HG03108 (cell line): ENCODE measurements at regions not wholly inside any gene's neighbourhood (a gene's known extent, or its start where the extent isn't known, plus 50 kb on each side); places are given as distances from the start of the nearest gene placed in this dataset.
"Not testable (repeated sequence)": the region's sequence is repeated elsewhere in the genome, so short reads cannot be mapped to it uniquely, and the experiment has no call there.

ENCODE experiments used
- ATAC-seq: cut with Tn5 transposase; IDR thresholded peaks from one replicate; pipeline ENCODE4 v1.9.1; 2021; ENCODE audit warnings: moderate library complexity; ENCODE audit not compliant: unreplicated experiment

DNA sequence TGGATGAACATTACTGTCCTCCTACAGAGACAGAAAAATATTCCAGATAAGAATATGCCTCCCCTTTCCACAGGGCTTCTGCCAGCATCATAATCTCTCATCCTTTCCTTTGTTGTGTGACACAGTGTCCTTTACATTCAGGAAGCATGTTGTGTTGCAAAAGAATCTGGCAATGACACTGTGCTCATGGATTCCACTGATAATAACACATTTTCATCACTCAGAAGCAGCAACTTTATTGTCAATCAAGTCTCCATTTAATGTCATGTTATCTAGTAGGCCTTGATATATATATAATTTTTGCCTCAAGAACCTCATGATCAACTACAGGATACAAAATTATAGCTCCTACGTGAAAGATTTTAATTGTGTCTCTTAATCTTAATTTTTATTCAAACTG lies 833.9 kb downstream of the FSTL5 start:
- ATAC-seq = no peak

DNA sequence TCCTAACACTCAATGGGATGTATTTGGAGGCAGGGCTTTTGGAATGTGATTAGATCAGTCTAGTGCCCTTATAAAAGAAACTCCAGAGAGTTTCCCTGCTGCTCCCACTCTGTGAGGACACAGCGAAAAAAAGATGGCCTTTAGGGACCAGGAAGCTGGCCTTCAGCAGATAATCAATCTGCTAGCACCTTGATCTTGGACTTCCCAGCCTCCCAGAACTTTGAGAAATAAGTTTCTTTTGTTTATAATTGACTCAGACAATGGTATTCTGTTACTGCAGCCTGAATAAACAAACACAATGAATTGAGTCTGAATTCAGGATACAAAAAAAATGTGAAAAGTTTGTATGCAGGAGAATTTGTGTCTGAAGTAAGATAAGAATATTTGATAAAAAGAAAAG lies 842.1 kb downstream of the FSTL5 start:
- no peak for ATAC-seq

DNA sequence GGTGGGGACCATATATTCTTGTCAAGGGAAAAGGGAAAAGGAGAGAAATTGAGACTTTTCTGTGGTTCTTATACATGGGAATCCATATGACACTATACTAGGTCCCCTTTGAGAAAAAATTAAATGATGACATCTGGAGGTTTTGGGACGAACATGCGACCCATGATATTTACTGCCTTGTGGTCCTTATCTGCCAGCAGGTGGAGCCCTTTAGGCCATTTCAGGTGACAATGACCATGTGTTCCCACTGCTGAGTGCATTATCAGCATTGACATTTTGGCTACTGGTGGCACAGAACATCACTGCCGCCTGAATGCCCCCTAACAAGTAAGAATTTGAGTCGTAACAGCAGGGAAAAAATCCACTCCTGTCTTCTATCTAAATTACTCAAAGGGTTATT lies 843.4 kb downstream of the FSTL5 start:
- ATAC-seq = no peak

DNA sequence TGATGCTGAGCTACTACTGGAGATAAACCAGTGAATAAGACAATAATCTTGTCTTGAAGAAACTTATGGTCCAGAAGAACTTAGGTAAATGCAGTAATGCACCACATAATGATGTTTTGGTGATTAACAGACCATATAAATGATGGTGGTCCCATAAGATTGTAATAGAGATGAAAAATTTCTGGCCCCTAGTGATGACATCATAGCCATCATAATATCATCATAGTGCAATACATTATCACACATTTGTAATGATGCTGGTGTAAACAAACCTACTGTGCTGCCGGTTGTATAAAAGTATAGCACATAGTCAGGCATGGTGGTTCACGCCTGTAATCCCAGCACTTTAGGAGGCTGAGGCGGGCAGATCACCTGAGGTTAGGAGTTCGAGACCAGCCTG lies 846.8 kb downstream of the FSTL5 start:
- no peak for ATAC-seq

DNA sequence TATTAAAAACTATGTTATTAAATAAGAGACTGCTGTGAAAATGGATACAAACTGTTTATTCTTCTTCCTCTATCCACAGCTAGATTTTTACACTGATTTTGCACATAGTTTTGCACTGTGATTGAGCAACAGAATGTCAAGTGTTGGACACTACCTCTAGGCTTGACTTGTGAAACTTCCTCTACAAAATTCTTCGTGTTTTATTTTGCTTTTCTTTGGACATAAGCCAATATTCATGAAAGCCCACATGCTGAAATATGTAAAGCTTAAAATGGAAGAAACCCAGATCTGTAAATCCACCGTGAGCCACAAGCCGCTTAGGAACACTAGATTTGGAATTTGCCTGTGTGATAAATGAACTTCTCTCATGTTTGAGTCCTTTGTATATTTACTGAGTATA lies 849.4 kb downstream of the FSTL5 start:
- ATAC-seq = no peak

DNA sequence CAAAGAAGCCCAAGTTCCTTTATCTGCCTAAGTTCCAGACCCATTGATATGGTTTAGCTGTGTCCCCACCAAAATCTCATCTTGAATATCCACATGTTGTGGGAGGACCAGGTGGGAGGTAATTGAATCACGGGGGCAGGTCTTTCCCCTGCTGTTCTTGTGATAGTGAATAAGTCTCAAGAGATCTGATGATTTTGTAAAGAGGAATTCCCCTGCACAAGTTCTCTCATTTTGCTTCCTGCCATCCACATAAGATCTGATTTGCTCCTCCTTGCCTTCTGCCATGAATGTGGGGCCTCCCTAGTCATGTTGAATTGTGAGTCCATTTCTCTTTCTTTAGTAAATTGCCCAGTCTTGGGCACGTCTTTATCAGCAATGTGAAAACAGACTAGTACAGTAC lies 860.2 kb downstream of the FSTL5 start:
- no peak for ATAC-seq

DNA sequence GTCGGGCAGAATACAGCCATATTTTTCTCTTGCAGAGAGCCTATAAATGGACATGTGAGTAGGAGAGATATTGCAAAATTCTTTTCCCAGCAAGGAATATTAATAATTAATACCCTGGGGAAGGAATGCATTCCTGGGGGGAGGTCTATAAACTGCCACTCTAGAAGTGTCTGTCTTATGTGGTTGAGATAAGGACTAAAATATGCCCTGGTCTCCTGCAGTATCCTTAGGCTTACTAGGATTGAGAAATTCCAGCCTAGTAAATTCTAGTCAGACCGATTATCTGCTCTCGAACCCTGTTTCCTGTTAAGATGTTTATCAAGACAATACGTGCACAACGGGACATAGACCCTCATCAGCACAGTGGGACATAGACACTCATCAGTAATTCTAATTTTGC lies 872.6 kb downstream of the FSTL5 start:
- ATAC-seq = no peak

DNA sequence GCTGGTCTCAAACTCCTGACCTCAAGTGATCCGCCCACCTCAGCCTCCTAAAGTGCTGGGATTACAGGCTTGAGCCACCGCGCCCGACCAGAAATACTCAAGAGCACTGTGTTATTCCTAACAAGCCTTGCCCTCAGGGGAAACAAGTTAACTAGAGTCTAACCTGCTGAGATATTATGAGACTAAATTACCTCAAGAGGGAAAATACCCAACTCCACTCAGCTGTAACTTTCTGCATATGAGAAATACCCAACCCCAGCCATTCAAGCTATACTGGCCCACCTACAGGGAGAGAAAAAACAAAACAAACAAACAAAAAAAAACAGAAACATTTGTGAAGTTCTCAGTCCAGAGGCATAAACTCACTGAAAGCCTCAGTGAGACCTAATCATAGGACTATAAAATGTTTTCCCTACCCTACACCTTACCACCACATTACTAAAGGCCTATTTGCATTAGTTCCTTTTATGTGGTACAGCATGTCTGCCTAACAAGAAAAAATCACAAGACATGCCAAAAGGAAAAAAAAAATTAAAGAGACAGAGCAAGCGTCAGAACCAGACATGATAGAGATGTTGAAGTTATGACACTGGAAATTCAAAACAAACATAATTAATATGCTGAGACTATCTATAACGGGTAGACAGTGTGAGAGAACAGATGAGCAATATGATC lies 876.0 kb downstream of the FSTL5 start:
- ATAC-seq = no peak

DNA sequence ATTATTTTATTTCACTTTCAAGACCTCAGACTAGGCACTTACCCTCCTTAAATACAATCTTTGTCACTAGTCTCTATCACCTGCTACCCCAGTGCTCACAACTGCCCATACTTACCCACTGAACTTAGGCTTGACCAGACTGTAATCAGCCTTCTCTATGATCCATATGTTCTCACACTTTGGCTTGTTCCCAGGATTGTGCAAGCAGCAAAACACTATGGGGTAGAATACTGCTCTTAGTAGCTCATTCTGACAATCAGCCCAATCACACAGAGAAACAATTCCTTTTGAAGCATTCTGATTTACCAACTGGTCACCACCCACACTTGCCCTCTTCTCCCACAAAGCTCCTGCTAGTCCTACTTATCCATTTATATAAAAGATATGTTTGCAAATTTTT lies 878.3 kb downstream of the FSTL5 start:
- no peak for ATAC-seq

DNA sequence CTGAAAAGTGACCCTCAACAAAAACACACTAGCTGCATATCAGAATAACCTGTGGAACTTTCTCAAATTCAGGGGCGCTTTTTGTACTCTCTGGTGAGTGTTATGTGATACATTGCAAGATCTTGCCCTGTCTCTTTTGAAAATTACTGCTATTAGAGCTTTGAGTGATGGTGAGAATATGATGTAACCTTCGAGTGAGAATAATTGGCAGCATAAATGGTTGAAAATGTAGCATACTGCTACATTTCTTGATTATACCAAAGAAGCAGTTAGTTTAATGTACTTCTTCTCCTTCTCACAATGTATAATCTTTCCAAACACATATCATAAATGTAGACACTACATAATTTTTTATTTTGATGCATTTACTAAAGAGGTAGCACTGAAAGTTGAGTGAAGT lies 882.9 kb downstream of the FSTL5 start:
- ATAC-seq = no peak

DNA sequence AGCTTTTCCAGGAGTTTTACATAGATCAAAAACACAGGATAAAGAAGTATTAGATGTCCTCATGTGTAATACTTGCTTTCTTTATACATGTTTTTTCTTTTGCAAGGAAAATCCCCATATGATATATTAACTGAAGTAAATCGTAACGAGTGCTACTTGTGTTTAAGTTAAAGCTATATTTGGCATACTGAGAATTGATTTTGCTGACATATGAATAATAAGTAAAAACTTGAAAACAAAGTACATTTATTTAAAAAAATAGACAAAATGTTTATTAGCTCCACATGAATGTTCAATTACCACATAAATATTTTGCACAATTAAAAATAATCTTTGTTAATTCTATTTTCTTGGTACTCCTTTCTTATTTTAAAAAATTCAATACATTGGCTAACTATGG lies 884.7 kb downstream of the FSTL5 start:
- ATAC-seq = no peak

DNA sequence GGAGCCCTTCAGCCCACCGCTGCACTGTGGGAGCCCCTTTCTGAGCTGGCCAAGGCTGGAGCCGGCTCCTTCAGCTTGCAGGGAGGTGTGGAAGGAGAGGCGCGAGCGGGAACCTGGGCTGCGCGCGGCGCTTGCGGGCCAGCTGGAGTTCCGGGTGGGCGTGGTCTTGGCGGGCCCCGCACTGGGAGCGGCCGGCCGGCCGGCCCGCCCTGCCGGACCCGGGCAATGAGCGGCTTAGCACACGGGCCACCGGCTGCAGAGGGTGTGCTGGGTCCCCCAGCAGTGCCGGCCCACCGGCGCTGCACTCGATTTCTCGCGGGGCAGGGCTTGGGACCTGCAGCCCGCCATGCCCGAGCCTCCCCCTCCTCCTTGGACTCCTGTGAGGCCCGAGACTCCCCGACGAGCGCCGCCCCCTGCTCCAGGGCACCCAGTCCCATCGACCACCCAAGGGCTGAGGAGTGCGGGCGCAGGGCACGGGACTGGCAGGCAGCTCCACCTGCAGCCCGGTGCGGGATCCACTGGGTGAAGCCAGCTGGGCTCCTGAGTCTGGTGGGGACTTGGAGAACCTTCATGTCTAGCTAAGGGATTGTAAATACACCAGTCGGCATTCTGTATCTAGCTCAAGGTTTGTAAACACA lies 886.5 kb downstream of the FSTL5 start:
- not testable (repeated sequence) for ATAC-seq

DNA sequence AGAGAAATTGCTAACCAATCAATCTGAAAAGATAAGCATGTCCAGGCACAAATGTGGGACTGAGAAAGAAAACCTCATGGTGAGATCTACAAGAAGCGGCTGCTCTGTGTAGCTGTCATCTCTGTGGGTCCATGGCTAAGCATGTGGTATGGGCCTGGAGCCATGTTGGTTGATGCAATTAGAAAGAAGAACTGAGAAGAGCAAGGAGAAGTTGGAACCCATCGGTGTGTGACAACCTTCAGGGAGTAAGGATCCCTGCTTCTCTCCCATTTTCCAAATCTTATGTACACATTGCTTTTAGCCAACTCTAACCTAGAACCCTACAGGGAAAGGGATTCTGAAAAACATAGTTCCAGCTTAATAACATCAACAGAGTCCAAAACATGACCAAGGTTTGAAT lies 890.2 kb downstream of the FSTL5 start:
- no peak for ATAC-seq

DNA sequence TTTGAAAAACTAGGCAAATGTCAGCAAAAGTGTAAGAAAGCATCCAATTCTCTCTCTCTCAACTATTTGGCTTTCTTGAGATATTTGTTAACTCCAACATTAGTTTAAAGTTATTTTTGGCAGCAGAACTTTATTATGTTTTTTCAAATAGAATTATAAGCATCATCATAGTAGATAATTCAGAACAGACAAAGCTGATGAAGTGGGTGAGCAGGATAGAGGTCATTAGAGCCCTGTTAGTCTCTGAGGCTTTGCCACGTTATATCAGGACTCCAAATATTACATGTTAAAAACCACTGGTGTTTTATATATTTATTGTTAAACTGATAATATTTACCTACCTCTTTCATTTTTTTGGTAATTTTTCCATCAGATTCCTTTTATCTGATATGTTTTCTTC lies 903.0 kb downstream of the FSTL5 start:
- ATAC-seq = no peak

DNA sequence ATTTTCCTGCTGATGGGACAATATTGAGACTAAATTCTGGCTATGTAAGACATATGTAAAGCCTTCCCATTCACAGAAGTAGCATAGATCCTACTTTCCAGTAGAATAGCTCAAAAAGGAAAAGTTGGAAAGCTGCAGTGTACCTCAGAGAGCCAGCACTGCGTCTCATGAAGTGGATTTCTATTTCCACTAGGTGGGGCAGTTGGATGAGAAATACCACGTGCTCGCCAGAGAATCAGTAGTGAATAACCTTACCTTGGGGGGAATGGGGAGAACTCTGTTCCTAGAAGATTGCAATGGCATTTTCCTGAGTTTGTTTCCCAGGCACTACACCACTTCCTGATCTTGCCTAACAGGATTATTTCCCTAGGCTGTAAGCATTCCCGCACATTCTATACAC lies 907.1 kb downstream of the FSTL5 start:
- no peak for ATAC-seq

DNA sequence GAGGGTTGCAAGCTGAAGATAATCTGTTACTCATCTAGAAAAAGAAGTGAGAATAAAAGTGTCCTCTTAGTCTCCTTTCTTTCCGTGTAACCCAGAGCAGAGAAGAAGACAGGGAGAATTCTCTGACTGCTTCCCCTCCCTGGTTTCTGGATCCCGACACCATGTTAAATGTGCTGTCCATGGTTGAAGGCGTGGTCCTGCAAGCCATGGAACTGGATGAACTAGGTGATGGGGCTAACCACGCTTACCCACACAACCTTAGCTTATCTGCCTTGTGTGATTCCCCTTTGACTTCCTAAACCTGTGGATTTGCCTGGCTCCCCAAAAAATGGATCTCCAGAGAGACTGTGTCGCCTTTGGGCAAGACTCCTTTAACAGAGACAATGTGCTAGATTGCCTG lies 907.6 kb downstream of the FSTL5 start:
- no peak for ATAC-seq

DNA sequence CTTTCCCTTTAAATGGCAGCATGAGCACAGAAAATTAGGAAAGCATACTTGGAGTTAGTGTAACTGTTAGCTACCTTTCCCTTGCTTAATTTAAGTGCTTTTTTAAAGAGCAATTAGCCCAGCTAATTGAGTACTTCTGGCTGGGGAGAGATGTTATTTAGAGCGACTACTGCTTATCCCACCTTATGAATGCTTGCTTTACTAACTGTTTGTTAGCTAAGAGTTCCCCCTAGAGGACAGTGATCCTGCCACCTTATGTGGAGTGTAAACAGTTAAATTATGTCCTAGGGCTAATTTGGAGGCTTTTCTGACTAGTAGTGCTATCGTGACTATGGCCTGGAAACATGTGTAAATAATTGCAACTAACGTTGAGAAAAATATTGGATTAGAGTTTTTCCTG lies 909.4 kb downstream of the FSTL5 start:
- no peak for ATAC-seq

DNA sequence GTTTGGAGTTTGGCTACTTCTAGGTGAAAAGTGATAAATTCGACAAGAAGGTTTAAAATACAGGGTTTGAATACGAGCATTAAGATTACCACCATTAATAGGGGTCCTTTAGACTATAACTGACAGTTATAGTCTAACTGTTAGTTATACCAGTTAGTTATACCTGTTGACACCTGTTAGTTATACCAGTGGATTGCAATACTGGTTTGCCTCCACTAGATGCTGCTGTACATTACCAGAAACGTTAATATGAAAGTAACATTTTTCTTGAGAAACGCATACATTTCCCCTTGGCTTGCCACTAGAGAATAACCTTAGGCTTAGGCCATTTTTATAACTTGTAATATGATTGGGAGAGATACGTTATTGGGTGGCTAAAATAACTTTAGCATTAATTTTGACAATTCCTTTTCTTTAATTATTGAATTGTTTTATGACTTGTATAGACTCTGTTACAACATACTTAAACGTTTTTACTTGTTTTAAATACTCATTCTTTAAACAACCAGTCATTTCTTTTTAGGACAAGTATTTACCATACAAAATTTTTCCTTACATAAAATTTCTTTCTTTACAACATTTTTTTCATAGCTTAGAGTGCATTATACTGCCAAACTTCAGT lies 911.2 kb downstream of the FSTL5 start:
- no peak for ATAC-seq

DNA sequence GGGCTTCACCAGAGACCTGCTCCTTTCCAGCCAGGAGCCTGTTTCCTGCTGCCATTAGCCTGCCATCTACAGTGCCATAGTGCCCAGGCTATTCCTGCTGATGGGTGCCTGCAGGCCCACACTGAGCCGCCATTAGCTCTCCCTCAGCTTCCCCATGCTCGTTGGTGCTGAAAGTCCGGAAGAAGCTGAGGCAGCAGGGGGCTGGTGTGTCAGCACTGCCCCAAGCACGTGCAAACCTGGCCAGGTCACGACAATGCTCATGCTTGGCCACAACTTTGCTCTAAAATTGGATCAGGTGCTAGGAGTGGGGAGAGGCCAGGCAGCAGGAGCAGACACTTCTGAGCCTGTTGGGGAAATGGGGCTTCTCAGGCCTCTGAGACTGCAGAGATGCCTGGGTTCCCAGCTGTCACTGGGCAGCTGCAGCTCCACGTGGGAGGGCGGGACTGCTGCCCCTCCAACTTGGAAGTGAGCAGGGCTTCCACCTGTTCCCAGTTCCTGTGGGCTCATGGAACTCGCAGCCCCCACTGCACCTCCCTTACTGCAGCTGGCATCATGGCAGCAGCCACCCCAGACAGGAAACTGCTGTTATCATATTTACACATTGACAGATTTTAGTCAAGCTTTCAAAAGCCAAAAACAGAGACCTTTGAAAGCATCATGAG lies 913.9 kb downstream of the FSTL5 start:
- ATAC-seq = no peak

DNA sequence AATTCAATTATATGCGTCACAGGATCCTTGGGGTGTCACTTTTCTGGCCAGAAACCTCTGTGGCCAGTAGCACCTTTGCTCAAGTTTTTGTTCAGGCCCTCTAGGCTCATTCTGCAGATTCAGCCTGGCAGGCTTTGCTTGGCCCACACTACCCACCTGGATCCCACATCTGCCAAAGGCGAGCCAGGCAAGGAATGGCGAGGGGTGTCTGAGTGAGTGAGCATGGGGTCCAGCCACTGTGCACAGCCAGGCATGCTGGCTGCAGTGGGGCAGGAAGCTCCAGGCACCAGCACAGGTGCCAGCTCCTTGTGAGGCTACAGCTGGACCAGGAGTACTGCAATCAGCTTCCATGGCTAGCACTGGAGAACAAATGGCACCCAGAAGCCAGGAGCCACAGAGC lies 914.9 kb downstream of the FSTL5 start:
- no peak for ATAC-seq

DNA sequence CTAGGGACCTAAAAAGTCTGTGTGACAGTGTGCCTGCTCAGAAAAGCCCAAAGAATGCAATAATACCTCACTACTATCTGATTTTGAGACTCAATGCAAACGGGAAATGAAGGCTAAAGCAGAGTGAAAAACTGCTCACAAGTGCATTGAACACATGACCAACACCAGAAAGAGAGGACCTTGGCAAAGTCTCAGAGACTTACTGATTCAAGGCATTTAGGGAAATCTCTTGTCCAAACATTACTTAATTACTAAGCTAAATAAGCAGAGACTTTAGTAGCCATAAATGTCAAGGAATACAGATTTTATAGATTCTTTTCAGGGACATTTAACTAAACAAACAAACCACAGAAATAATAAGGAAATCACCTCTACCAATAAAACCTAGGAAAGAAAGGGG lies 916.0 kb downstream of the FSTL5 start:
- ATAC-seq = no peak

DNA sequence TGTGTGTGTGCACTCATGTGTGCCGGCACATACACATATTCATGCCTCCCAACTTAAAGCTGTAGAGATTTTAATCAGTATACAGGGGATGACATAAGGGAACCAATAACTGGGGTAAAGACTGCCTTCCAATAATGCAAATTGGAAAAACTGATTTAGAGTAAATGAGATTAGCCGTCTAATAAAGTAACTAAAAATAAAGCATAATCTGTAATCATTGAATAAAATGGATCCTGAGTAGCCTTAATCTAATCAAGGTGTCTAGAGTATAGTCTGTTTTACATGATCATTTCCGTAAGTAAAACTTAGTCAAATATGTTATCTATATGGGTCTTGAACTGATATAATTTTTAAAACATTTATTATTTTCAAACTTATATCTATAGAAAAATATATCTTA lies 925.8 kb downstream of the FSTL5 start:
- no peak for ATAC-seq
